PFSK-1 (cell line): ENCODE measurements at regions not wholly inside any gene's neighbourhood (a gene's known extent, or its start where the extent isn't known, plus 50 kb on each side); places are given as distances from the start of the nearest gene placed in this dataset.

ENCODE experiments used
- REST ChIP-seq, 2 experiments: IDR thresholded peaks; 2 replicates each; pipeline versions ENCODE4 v1.6.1 to v1.8.0; 2011 to 2012; ENCODE audit warnings: low read depth in 2 of 2, low read length in 2 of 2, control low read depth in 1 of 2, inconsistent platforms in 1 of 2, mild to moderate bottlenecking in 1 of 2, moderate library complexity in 1 of 2; ENCODE audit not compliant: insufficient read depth in 1 of 2
- SIN3A ChIP-seq: IDR thresholded peaks from 2 replicates; pipeline ENCODE4 v1.6.1; 2012; ENCODE audit warnings: mild to moderate bottlenecking, low read length, moderate library complexity, borderline replicate concordance; ENCODE audit not compliant: insufficient read depth

- TF ChIP-seq SIN3A (no peak), REST (IDR thresholded peaks at IDR 0.05; ENCODE audit: insufficient read depth in 1 of 2, low read depth in 2 of 2, low read length in 2 of 2) (no peak)
Observed at GRCh38 chr17:33966410-33967059, 288.6 kb upstream of the CCL2 start.
